Posterior vena cava (tissue), 2 donors: ENCODE measurements at regions not wholly inside any gene's neighbourhood (a gene's known extent, or its start where the extent isn't known, plus 50 kb on each side); places are given as distances from the start of the nearest gene placed in this dataset.

Experiments
- DNase-seq: peaks from one replicate; pipeline ENCODE4 v3.0.0-alpha.2; 2020; ENCODE audit warnings: low spot score
- intact Hi-C, 2 donors: fragments of 100-400 bp; cut with DNase I; formaldehyde crosslinking; loops; one replicate each; pipeline versions ENCODE4 v1.14.1 to v1.14.2; 2022 to 2023
- donor health status: DM: yes; HTN: yes; CAD: no.
- donor health status: DM: yes; HTN: yes; CAD: no.

DNA sequence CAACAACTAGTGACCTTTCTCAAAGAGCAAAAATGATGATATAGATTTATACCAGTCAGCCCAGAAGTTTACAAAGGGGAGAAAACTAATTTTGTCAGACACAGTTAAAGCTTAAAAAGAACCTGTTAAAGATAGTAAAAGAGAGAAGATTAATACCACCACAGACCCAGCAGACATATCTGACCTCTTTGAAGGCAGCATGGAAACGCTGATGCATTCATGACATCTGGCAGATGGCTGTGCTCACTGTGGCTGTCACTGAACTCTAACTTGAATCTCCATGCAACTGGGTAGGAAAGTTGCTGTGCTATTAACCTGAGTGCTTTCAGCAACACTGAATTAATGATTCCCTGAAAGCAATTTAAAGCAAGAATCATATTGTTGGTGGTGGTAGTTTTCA, 159.8 kb upstream of the PRDM1 start:
- no peak for DNase-seq
- intact Hi-C loops: no loop called here

GRCh38 chr6:105925706-105926105, 160.4 kb upstream of the PRDM1 start:
- DNase-seq: no peak
- intact Hi-C loops: no loop called here

DNA sequence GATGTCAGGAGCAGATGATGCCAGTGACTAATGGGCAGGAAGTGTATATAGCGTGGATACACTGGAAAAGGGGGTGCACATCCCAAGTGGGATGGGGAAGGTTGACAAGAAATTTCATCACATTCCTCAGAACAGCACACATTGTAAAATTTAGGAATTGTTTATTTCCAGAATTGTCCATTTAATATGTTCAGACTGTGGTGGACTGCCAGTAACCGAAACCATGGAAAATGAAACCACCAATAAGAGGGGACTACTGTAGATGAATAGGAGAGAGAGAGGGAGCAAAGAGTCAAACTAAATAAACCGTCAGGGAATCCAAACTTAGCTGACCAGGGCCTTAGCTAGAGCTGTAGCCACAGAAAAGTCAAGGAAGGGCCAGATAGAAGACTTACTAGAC, 164.4 kb upstream of the PRDM1 start:
- intact Hi-C loops: no loop called here
- no peak for DNase-seq

DNA sequence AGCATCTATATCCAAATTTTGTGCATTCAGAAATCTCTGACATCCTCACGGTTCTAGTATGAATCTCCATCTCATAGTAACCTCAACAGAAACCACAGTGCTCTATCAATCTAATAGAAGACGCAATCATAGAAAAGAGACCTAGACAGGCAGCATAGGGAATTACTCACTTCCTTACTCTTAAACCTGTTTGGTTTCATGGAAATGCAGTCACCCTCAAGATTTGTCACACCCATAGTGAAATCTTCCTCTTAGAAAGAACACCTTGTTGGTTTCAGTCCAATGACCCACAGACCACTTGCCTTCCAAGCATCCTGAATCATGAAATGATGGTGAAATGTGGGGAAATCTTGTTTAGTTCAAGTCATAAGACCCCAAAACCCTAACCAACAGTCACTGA, 166.1 kb upstream of the PRDM1 start:
- no peak for DNase-seq
- intact Hi-C loops: no loop called here

DNA sequence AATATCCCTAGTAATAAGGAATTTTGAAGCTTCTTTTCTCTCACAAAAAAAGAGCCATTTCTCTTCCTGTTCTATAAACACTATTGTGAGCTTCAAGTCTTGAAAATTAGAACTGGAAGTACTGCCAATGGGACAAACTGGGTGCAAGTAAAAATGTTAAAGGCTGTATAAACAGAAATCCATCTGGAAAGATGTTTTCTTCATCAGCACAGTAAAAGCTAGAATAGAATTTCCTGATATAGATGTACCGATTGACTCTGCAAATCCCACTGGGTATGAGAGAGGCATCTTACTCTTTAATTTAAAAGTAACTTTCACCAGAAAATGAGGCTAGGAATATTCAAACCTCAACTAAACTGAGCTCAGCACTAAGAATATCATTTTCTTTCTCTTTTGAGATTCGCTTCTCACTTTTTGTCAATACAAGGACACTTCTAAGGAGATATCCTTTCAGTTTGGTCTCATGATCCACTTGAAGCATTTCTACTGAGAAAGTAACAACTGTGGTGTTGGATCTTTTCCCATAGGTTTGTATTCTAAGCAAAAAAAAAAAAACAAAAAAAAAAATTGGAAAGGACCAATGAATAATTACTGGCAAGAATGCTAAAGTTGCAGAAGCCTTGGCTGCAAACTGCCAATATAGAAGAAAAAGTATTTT, 169.0 kb upstream of the PRDM1 start:
- no peak for DNase-seq
- intact Hi-C loops: no loop called here

- no peak for DNase-seq
- intact Hi-C loops: no loop called here
Measured at GRCh38 chr6:105911106-105911629, 175.0 kb upstream of the PRDM1 start.

DNA sequence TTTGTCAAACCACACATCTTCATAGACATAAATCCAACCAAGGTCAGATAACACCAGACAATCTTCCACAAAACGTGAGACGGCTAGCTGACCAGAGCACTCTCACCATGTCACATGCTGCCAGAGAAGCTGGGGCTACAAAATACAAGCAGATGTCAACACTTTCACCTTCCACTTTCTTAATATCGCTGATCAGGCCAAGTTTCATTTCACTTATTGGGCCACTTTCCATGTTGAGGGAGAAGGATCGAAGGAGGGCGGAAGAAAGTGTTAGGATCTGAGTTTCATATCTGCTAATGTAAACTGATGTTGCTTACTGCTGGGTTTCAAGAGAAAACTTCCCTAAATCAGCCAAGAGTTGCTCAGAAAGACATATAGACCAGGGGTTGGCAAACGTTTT, 177.0 kb upstream of the PRDM1 start:
- no peak for DNase-seq
- intact Hi-C loops: no loop called here

DNA sequence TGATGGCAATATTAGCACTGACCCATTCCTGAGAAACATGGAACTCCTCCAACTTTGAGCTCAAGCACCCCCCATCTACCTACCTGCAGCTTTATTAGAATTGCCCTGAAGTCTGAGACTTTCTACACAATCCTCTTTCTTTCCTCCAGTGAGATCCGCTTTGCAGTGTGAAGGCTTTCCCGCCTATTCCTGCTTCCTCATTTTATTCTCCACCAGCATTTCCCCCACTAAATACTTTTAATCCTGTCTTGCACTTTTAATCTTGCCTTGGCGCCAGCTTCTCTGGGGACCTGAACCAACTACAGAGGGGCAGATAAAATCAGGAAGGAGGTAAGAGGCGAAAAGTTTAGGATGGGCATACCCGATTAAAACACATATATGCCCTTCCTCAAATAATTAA, 178.1 kb upstream of the PRDM1 start:
- no peak for DNase-seq
- intact Hi-C loops: loop anchor here in 1 of 2 donors (1.0 kb wide), 1 partner anchor 37 kb away; no protein-coding TSS in a partner anchor

GRCh38 chr6:105907301-105907700, 178.8 kb upstream of the PRDM1 start:
- intact Hi-C loops: loop anchor here in 1 of 2 donors (1.0 kb wide), 1 partner anchor 36 kb away; no protein-coding TSS in a partner anchor
- DNase-seq: no peak

DNA sequence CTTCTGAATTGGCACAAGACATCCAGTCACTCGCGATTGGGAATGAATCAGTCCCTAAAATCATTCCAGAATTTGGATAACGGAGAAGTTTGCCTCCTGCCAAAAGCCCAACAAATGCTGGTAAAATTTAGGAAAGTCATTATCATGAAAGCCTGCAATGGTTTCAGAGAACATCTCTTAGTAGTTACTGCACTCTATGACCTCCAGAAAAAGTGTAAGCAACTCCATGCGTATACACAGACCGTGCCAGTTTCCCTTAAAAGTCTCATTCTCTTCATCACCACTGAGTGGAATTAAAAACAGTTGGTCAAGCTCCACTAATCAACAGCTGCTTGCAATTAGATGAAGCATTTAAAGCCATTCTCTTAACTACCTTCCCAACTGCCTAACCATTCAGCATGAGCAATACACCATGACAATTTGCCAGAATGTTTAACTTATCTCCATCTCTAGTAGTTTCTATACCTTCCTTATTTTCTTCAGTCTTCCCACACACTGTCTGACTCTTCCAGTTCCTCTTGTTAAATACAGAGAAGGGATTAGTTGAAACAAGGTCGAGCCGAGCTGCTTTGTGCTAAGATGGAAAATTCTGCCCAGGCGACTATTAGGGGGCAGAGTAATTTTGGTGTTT, 183.6 kb upstream of the PRDM1 start:
- intact Hi-C loops: no loop called here
- no peak for DNase-seq

DNA sequence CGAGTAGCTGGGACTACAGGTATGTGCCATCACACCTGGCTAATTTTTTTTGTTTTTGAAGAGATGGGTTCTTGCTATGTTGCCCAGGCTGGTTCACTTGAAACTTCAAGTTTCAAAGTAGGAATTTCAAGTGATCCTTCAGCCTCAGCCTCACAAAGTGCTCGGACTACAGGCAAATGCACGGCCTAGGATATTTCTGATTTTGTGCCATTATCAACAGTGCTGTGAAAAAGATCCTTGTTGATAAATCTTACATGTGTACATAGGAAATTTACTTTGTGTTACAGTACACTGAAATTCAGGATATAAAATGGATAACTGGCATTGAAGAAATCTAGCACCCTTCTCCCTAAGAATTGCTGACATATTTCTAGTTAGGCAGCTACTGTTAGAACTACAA, 184.6 kb upstream of the PRDM1 start:
- intact Hi-C loops: no loop called here
- no peak for DNase-seq

GRCh38 chr6:105900125-105900937, 185.8 kb upstream of the PRDM1 start:
- no peak for DNase-seq
- intact Hi-C loops: no loop called here

- no peak for DNase-seq
- intact Hi-C loops: no loop called here
Measured at GRCh38 chr6:105898286-105898685, 187.8 kb upstream of the PRDM1 start.

GRCh38 chr6:105897131-105897530, 189.0 kb upstream of the PRDM1 start:
- DNase-seq: no peak
- intact Hi-C loops: no loop called here

DNA sequence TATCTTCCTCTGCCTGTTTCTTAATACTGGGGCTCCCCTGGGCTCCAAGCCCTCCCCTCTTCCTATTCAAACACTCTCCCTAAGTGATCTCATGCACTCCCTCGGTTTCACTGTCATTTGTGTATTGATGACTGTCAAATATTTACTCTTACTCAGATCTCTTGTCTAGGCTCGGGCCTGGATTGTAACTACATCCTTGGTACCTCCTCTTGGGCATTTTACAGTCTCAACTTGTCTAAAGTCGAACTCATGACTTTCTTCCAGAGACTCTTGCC, 189.4 kb upstream of the PRDM1 start:
- DNase-seq: no peak
- intact Hi-C loops: no loop called here

DNA sequence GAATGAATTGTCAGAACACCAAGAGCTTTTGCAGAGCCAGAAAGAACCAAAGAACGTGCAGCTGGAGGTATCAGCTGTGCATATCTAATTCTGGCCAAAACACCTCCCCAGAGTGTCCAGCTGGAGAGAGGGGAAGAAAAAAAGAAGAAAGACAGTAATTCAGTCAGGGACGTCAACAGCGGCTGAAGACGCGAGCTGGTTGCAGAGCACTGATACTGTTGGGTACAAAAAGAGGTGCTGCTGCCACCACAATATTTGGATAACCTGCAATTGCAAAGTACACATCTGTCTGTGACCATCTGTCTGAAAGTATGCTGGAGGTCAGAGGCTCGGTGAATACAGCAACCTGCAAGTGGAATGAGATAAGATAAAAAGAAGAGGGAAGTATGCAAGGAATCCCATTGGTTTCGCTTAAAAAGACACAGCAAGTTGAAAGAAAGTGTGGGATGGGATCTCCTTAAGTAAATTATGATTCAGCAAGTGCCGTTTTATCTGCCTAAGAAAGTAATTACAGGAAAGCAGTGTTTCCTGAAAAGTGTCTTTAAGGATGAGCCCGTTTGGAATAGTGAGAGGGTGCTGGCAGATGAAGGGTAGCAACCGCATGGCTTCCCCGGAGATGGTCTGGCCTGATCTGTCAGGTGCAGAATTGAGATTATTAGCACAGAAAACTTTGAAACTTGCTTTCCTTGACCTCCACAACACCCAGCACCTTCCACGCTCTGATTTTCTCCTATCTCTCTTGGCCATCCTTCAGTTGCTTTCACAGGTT, 189.9 kb upstream of the PRDM1 start:
- intact Hi-C loops: no loop called here
- no peak for DNase-seq

GRCh38 chr6:105894556-105894955, 191.6 kb upstream of the PRDM1 start:
- intact Hi-C loops: no loop called here
- no peak for DNase-seq

DNA sequence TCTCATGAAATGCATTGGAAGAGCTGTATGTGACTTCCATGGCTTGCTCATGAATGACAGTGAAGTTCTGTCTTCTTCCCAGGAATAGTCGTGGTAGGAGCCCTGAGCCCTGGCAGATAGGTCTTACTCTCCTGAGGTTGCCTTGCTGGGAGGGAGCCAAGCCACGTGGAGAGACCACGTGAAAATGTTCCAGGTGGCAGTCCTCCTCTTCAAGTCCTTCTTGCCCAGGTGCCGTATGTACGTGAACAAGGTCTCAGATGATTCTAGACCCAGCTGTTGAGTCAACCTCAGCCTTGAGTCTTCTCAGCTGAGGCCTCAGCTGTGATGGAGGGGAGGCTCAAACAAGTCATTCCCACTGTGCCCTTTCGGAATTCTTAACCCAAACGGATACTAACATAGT, 192.4 kb upstream of the PRDM1 start:
- intact Hi-C loops: no loop called here
- DNase-seq: no peak

DNA sequence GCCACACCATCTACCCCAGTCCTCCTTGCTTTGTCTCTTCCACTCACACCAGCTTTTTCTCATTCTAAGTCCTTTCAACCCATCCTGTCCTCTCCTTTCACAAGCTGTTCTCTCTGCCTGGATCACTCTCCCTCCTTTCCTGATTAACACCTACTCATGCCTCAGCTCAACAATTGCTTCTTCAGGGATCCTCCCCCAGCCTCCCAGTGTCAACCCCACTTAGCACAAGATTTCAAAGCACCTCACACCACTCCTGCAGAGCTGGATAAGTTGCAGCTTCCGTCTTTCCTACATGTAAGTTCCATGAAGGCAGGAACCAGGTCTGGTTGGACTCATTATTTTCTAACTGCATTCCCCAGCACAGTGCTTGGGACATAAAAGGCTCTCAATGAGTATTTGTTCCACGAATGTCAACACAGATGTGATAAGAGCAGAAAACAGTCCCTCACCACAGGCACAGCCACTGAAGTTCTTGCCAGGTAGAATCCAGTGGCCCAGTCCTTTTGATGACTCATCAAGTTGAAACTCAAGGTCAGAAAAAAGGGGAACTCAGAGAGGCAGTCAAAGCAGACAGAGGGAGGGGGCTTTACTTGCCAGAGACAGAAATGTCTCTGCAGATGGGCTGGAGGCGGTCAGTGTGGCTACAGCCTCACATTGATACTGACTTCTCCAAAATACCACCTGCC, 193.4 kb upstream of the PRDM1 start:
- intact Hi-C loops: no loop called here
- no peak for DNase-seq
